ENCODE measurements at regions not wholly inside any gene's neighbourhood (a gene's known extent, or its start where the extent isn't known, plus 50 kb on each side); places are given as distances from the start of the nearest gene placed in this dataset.
"Not testable (repeated sequence)": the region's sequence is repeated elsewhere in the genome, so short reads cannot be mapped to it uniquely, and the experiment has no call there.

DNA sequence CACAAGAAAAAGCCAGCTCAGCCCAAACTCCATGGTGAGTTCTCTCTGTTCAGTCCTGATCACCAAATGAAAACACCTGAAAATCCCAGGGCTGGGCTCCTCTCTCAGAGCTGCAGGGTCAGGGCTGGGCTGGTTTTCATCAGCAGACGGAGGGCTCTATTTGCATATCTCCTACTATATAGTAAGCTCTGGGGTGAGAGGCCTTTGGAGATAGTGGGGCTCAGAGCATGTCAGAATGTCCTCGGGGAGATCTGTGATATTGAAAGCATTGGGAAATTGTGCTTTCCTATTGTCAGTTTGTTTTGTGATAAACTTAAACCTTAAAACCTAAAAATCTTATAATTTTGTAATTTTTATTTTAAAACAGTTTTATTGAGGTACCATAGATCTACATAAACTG lies 742.6 kb downstream of the TMEM121 start:
- POLR2A ChIA-PET: no interaction called here
- CTCF ChIA-PET: interaction anchor here (1.2 kb wide), 1 partner anchor 12 kb away, joined by 3 read pairs; no protein-coding TSS in a partner anchor
- 1% methylated on average over 2 of the region's 2 CpGs for WGBS (ENCODE audit: missing lambda C conversion rate)
- no peaks in the 10 kb centered on the region for H3K4me1 ChIP-seq
- no peak overlapping the region for H3K4me3 ChIP-seq
- no peak for FAIRE-seq
- H3K4me2 ChIP-seq: no peak overlapping the region
- no peak for DNase-seq (ENCODE audit: low read depth in 1 of 2, low spot score in 1 of 2)
- H3K27ac ChIP-seq: no peak overlapping the region
- H3K9me3 ChIP-seq: no peaks in the 10 kb centered on the region
- ATAC-seq: no peak
- no peak for TF ChIP-seq EHF (CRISPR knock-in tag; IDR thresholded peaks at IDR 0.05)
- TF ChIP-seq, protein P1, sequence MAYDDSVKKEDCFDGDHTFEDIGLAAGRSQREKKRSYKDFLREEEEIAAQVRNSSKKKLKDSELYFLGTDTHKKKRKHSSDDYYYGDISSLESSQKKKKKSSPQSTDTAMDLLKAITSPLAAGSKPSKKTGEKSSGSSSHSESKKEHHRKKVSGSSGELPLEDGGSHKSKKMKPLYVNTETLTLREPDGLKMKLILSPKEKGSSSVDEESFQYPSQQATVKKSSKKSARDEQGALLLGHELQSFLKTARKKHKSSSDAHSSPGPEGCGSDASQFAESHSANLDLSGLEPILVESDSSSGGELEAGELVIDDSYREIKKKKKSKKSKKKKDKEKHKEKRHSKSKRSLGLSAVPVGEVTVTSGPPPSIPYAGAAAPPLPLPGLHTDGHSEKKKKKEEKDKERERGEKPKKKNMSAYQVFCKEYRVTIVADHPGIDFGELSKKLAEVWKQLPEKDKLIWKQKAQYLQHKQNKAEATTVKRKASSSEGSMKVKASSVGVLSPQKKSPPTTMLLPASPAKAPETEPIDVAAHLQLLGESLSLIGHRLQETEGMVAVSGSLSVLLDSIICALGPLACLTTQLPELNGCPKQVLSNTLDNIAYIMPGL (CRISPR knock-in tag; IDR thresholded peaks at IDR 0.05; ENCODE audit: borderline replicate concordance): no peak
- TF ChIP-seq EHMT2 (IDR thresholded peaks at IDR 0.05; ENCODE audit: low read depth): no peak
- no peak for TF ChIP-seq TFCP2L1 (CRISPR knock-in tag; IDR thresholded peaks at IDR 0.05)
- no peak for TF ChIP-seq RFX5 (IDR thresholded peaks at IDR 0.05)
- no peak for TF ChIP-seq MAZ (IDR thresholded peaks at IDR 0.05; ENCODE audit: borderline replicate concordance, low read depth, low read length)
- TF ChIP-seq, protein P2, sequence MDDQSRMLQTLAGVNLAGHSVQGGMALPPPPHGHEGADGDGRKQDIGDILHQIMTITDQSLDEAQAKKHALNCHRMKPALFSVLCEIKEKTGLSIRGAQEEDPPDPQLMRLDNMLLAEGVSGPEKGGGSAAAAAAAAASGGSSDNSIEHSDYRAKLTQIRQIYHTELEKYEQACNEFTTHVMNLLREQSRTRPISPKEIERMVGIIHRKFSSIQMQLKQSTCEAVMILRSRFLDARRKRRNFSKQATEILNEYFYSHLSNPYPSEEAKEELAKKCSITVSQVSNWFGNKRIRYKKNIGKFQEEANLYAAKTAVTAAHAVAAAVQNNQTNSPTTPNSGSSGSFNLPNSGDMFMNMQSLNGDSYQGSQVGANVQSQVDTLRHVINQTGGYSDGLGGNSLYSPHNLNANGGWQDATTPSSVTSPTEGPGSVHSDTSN (IDR thresholded peaks at IDR 0.05): no peak
- no peak for TF ChIP-seq FOSB (CRISPR knock-in tag; IDR thresholded peaks at IDR 0.05)
- no peak for TF ChIP-seq NFE2L2 (conservative IDR thresholded peaks at IDR 0.05; ENCODE audit: low read length)
- TF ChIP-seq KDM1A (IDR thresholded peaks at IDR 0.05; ENCODE audit: low read depth): no peak
- no peak for TF ChIP-seq JUN (IDR thresholded peaks at IDR 0.05)
- TF ChIP-seq, protein P3, sequence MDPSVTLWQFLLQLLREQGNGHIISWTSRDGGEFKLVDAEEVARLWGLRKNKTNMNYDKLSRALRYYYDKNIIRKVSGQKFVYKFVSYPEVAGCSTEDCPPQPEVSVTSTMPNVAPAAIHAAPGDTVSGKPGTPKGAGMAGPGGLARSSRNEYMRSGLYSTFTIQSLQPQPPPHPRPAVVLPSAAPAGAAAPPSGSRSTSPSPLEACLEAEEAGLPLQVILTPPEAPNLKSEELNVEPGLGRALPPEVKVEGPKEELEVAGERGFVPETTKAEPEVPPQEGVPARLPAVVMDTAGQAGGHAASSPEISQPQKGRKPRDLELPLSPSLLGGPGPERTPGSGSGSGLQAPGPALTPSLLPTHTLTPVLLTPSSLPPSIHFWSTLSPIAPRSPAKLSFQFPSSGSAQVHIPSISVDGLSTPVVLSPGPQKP (IDR thresholded peaks at IDR 0.05; ENCODE audit: low read depth, low read length): no peak
- TF ChIP-seq ZC3H11A (IDR thresholded peaks at IDR 0.05): no peak
- no peak for TF ChIP-seq ZSCAN20 (CRISPR knock-in tag; IDR thresholded peaks at IDR 0.05)
- no peak for TF ChIP-seq PHF8 (IDR thresholded peaks at IDR 0.05; ENCODE audit: borderline replicate concordance, low read depth)
- no peak for TF ChIP-seq FOSL2 (IDR thresholded peaks at IDR 0.05)
- no peak for TF ChIP-seq FOSL2 (CRISPR knock-in tag; IDR thresholded peaks at IDR 0.05)
- no peak for TF ChIP-seq HOXB5 (CRISPR knock-in tag; IDR thresholded peaks at IDR 0.05)
- no peak for TF ChIP-seq HEYL (CRISPR knock-in tag; IDR thresholded peaks at IDR 0.05)
- TF ChIP-seq RNF2 (IDR thresholded peaks at IDR 0.05; ENCODE audit: borderline replicate concordance, low read depth): no peak

DNA sequence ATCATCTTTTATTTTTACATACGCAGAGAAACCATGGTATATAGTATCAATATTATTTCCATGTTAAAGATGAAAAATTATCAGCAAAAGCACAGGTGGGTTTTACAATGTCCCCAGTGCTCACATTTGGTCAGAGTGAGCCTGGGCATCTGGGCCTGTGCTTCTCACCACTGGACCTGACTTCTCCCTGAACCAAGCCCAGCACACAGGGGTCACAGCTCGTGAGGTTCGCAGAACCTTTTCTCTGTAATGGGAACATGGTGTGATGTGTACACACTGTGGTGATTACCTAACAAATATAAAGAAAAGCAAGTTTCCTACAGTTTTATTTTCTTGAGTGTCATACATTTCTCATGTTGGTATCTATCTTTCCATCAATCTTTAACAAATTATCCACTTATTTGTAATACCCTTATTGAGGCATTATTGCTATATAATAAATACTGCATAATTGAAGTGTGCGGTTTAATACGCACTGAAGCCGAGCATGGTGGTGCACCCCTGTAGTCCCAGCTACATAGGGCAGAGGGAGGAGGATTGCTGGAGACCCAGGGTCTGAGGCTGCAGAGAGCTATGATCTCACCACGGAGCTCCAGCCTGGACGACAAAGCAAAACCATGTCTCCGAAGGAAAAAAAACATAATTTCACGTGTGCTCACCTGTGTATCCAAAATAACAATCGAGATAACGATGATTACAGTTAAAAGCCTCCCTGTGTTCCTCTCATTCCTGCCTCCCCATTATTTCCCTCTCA lies 743.2 kb downstream of the TMEM121 start:
- WGBS (ENCODE audit: missing lambda C conversion rate): 20% methylated on average over 12 of the region's 12 CpGs
- TF ChIP-seq CEBPB (IDR thresholded peaks at IDR 0.05) (no peak), NPAS2 (CRISPR knock-in tag; IDR thresholded peaks at IDR 0.05; ENCODE audit: borderline replicate concordance) (no peak), JUN (IDR thresholded peaks at IDR 0.05) (no peak), CHD4 (IDR thresholded peaks at IDR 0.05; ENCODE audit: borderline replicate concordance) (no peak), HOXB13 (CRISPR knock-in tag; IDR thresholded peaks at IDR 0.05; ENCODE audit: low read depth) (no peak), RCOR1 (IDR thresholded peaks at IDR 0.05; ENCODE audit: low read depth, low read length) (no peak)
- TF ChIP-seq, protein P4, sequence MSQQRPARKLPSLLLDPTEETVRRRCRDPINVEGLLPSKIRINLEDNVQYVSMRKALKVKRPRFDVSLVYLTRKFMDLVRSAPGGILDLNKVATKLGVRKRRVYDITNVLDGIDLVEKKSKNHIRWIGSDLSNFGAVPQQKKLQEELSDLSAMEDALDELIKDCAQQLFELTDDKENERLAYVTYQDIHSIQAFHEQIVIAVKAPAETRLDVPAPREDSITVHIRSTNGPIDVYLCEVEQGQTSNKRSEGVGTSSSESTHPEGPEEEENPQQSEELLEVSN (IDR thresholded peaks at IDR 0.05; ENCODE audit: borderline replicate concordance, low read depth): no peak
- TF ChIP-seq, protein P5, sequence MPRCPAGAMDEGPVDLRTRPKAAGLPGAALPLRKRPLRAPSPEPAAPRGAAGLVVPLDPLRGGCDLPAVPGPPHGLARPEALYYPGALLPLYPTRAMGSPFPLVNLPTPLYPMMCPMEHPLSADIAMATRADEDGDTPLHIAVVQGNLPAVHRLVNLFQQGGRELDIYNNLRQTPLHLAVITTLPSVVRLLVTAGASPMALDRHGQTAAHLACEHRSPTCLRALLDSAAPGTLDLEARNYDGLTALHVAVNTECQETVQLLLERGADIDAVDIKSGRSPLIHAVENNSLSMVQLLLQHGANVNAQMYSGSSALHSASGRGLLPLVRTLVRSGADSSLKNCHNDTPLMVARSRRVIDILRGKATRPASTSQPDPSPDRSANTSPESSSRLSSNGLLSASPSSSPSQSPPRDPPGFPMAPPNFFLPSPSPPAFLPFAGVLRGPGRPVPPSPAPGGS (IDR thresholded peaks at IDR 0.05): no peak
- Histone ChIP-seq H3K4me3 (no peak overlapping the region), H3K4me2 (no peak overlapping the region), H3K27ac (no peak overlapping the region), H3K9me3 (no peaks in the 10 kb centered on the region), H3K4me1 (no peaks in the 10 kb centered on the region)
- CTCF ChIA-PET: interaction anchor here (1.0 to 1.2 kb wide), 2 partner anchors 13 kb away, joined by 3 to 4 read pairs; no protein-coding TSS in a partner anchor
- FAIRE-seq (no peak), ATAC-seq (no peak), DNase-seq (ENCODE audit: low read depth in 1 of 2, low spot score in 1 of 2) (no peak)
- POLR2A ChIA-PET: no interaction called here

DNA sequence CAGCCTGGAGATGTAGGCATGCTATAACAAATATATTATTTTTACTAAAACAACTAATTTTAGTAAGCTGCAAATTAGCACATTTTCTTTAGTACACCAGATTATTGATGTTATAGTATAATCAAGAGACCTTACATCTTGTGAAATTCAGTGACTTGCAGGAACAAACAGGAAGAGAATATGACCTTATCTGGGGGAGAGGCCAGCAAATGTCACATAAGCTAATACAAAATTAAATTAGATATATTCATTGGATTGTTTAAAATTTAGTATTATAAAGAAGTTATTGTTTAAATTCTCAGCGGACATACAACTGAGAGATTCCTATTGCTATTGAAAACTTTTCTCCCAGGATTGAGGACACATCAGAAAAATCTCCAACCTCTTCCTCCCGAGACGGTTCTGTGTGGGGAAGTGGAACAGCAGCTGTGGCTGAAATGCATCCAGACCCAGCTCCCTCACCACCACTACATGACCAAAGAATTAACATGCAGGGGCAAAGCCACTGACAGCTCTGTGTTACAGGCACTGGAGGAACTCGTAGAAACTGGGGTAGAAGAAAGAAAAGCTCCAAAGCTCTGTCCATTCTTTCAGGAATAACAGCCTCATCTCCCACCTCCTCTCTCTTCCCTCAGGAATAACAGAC lies 744.2 kb downstream of the TMEM121 start:
- H3K4me2 ChIP-seq; POLR2A ChIA-PET; H3K9me3 ChIP-seq; ATAC-seq; H3K4me3 ChIP-seq; DNase-seq (ENCODE audit: low read depth in 1 of 2, low spot score in 1 of 2); H3K4me1 ChIP-seq; H3K27ac ChIP-seq; FAIRE-seq: not testable (repeated sequence)
- 0% methylated on average over 4 of the region's 4 CpGs for WGBS (ENCODE audit: missing lambda C conversion rate)
- CTCF ChIA-PET: interaction anchor here (1.0 kb wide), 1 partner anchor 14 kb away, joined by 4 read pairs; no protein-coding TSS in a partner anchor
